Fibroblast of skin of left quadriceps (primary cell): ENCODE measurements at regions not wholly inside any gene's neighbourhood (a gene's known extent, or its start where the extent isn't known, plus 50 kb on each side); places are given as distances from the start of the nearest gene placed in this dataset.

Source experiments
- DNase-seq, 2 experiments: peaks; one replicate each; pipeline ENCODE4 v3.0.0-alpha.2; 2013; ENCODE audit warnings: low read depth in 2 of 2

GRCh38 chr2:183214680-183215079 is 90.4 kb downstream of the NUP35 start:
- no peak for DNase-seq

- no peak for DNase-seq
These were observed 91.7 kb downstream of the NUP35 start for GRCh38 chr2:183215917-183216316.

GRCh38 chr2:183219888-183220287 is 95.6 kb downstream of the NUP35 start:
- DNase-seq = no peak

DNA sequence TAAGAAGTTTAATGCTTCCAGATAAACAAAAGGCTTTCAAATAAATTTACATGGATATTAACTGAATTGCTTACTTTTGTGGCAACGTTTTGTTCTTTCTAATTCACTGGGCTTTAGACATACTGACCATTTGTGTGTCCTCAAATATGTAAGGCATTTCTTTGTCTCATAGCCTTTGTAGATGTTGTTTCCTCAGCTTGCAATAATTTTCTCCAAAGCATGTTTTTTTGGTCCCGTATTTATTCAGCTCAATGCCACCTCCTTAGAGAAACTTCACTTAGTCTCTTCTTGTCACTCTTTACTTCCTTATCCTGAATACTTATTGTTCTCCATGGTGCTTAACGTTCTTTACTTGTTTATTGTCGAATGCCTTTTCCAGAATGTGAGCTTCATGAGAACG is 98.5 kb downstream of the NUP35 start:
- no peak for DNase-seq

DNA sequence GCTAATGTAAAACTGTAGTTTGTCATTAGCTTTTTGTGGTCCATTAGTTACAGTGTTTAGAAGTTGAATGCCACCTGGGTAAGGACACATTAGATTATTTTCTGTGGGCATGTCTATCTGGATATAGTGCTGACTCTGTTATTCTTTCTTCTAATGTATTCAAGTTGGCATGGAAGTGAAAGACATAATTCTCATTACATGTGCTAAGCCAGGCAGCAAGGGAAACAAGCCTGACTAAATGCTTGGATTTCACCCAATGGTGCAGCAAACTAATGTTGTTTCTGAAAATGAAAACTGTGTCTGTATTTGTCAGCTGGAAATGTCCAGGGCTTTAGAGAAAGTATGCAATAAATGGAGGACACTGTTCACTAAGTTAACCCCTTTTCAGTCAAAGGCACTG is 100.7 kb downstream of the NUP35 start:
- no peak for DNase-seq

GRCh38 chr2:183227176-183227575 is 102.9 kb downstream of the NUP35 start:
- no peak for DNase-seq

DNA sequence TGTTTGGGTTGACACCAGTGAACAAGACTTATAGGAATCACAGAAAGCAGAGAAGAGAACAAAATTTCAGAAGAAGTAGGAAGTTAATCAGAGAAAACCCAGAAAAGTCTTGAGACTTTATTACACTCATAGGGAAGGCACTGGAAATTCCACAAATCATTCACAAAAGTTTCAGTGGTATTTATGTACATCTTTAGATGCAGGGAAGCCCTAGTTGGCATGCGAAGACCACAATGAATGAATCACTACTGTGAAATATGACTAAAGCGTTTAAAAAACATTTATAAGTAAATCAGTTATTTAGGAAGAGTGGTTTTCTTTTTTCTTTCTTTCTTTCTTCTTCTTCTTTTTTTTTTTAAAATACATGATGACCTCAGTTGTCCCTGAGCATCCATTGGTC is 105.1 kb downstream of the NUP35 start:
- DNase-seq = peak; percentile 45

DNA sequence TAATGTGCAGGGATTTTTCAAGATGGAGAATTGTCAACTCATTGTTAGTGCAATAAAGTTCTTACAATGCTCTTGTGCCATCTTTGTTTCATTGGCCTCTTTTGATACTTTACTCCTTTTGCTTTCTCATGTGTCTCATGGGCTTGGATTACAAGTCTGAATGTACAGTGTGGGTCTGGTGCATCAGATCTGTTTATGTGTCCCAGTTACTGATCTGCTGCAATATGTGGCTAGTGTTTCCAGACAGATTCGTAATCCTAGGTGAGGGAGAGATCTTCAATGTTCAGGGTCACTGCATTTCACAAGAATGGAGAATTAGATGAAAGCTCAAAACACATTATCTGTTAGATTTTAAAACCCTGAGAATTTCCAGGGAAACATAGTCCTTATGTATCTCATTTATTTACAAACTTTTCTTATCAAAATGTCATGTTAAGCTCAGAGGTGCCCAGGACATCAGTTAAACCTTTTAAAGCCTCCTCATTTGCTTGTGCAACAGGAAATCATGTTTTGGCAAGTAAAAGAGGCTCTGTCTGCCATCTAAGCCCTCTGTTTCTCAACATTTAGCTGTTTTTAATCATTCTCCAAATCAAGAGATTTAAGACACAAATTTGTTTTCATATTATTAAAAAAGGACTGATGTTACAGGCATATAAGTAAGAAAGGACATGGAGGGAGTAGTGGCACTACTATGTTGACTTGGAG is 108.1 kb downstream of the NUP35 start:
- no peak for DNase-seq

DNA sequence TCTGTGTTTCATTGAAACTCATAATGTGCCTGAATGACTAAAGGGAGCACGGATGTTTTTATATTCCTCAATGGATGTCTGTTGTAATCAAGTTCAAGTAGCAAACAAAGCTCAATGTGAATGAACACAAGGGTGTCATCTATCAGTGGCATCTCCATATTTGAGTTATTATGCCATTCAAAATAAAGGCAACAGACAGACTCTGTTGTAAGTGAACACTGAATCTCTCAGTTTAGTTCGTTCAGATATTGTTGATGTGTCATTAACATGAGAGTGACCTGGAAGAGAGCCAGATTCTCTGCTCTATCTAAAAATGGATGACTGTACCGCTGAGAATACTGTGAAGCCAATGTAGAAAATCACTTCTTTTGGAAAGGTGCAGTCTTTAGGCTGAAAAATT is 118.7 kb downstream of the NUP35 start:
- no peak for DNase-seq

DNA sequence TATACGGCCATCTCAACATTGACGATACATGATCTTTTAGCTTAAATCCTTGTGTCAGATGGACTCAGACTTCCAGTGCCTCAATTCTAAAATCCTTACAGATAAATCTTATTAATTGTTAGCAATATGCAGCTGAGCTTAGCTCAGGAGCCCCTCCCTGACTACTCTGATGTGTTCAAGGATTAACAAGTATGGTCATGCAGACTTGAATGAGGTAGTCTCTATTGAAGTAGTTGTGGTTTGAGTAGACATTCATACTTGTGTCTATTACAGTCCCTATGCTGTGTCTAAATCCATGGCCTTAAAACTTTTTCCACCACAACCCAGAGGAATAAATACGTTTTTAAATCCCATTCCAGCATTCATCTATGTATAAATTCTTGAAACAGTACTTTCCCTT is 119.5 kb downstream of the NUP35 start:
- no peak for DNase-seq

DNA sequence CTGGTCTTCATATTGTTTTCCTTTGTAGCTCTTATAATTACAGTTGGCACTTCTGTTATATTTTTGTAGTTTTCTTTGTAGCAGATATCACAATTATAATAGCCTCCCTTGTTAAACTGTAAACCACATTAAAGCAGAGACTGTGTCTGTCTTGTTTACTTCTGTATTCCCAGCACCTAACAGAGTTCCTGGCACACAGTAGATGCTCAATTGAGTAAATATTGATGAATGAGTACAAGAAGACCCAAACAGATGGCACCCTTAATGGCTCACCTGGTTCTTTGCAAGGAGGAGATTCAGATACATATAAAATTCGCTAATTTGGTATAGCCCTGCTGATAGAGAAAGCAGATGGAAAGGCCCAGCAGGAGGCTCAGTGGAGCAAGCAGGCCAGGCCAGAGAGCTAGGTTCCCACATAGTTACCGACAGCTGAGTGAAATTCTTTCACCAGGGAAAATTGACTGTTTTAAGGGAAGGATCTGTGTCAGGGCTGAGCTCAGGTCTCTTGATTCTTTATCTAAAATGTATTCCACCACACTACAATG is 120.1 kb downstream of the NUP35 start:
- no peak for DNase-seq

DNA sequence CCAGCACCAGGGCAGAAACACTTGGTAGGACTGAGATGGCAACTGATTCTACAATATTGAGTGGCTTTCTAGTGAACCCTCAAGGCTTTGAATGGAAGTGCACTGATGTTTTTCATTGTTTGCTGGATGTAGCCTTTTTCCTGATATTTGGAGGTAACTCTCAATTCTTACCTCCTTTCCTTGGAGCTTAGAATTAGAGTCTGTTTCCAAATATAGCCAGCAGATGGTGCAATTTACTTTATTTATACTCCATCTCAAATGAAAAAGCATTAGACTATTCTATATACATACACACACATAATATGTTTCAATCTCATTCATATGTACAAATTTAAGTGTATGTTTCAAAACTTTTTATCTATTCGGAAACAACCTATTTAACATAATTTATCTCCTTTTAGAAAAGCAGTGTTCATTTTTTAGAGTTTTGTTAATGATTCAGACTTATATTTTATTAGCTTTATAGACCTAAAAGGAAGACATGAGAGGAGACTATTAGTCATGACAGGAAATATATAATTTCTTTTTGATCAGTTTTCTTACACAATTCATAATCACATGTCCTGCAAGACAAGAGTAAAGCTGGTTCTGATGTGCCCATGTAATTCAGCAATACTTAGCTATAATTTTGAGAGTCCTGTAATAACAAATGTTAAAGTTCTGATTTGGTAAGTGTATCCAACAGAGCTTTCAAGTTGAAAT is 124.8 kb downstream of the NUP35 start:
- DNase-seq = peak in 1 of 2 experiments; percentile 17

DNA sequence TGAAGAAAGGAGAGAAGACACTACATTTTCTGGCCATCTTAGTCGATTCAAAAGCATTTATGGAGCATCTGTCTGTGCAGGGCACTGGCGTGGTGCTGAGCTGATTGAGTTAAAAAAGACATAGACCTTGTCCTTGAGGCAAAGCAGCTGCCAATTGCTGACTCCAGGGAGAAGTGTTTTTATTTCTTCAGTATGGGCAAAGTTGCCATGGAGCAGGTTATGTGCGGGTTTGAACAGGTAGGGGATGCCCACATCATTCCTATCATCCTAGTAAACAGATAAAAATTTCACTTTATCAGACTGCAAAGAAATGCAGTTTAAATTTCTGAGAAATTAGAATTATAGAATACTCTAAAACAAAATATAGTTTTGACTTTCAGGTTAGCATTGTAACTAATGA is 125.8 kb downstream of the NUP35 start:
- no peak for DNase-seq

DNA sequence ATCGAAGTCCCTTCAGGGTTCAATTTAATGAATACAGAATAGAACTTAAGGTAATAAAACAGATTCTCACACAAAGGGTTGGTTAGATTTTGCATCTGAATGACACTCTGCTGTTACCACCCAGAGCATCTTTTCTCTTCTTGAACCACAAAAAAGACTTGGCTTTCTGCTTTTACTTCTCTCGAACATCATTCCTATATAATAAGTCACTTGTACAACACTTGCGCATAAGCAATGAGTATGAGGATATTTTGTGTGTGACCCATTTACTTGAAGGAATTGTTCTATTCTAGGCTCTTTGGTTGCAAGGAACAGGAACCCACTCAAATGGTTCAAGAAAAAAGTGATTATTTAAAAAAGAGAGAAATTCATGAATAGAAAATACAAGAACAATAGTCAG is 126.2 kb downstream of the NUP35 start:
- DNase-seq = no peak

DNA sequence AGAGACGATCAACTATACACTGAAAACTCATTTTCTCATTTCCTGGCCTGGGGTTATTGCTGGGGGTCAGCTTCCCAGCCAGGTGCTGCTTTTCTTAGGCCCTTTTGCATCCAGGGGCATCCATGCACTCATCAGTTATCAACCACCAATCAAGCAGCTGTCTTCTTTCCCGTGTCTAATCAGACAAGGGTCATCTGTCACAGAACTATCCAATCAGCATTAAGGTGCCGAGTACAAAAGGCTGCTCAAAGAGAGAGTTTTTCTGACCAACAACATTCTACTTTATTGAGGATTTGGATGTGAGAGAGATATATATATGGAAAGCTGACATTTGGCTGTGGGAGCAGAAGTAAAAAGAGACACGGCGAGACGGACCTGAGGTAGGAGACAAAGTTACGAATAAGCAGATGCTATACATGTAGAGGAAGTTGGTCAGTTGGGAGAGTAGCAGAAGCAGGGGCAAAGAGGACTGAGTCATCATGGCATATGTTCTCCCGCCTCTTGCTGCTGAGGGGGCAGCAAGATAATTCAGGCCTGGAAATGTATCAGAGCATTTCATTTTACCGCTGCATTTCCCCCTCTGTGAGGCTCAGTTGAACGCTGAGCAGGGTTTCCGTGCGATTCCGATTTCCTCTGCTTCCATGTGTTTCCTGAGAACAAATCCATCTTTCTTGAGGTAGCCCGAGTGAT is 129.3 kb downstream of the NUP35 start:
- no peak for DNase-seq

DNA sequence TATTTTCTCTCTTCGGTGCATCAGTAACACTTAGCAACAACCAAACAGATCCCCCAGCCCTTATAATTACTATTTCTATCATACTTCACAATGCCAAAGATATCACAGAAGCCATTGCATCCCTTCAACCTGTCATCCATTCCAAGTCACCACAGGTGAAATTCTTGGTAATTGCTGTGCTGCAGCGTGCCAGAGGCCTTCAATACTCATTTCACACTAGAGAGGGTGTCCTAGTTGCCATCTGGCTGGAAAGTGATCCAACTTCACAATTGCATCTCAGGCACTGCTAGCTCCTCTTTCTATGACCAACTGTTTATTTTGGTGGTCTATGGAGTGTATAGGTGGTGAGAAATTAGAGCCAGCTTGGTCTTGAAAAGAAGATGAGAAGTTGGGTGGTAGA is 131.2 kb downstream of the NUP35 start:
- DNase-seq = no peak

GRCh38 chr2:183259921-183260320 is 135.7 kb downstream of the NUP35 start:
- no peak for DNase-seq

DNA sequence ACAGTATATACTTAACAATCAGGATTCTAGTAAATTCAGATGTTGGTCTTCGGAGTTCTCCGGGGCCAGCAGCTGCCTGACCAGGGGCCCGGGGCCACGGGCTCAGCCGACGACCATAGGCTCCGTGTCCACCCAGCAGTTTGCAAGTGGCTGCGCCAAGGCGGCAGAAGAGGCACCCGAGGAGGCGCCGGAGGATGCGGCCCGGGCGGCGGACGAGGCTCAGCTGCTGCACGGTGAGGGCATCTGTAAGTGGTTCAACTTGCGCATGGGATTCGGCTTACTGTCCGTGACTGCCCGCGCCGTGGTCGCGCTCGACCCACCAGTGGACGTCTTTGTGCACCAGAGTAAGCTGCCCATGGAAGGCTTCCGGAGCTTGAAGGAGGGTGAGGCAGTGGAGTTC is 136.3 kb downstream of the NUP35 start:
- DNase-seq = no peak

DNA sequence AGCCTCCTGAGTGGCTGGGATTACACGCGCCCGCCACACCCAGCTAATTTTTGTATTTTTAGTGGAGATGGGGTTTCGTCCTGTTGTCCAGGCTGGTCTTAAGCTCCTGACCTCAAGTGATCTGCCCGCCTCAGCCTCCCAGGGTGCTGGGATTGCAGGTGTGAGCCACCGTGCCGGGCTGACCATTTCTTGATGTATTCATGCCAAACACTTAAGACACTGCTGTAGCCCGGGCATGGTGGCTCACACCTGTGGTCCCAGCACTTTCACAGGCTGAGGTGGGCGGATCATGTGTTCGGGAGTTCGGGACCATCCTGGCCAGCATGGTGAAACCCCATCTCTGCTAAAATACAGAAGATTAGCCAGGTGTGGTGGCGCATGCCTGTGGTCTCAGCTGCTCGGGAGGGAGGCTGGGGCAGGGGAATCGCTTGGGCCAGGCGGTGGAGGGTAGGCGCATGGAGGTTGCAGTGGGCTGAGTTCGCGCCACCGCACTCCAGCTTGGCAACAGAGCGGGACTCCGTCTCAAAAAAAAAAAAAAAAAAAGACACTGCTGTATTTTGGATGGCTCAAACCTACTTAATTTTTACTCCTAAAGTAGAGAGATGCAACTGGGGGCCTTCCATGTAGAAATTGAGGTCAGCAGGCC is 140.8 kb downstream of the NUP35 start:
- no peak for DNase-seq

DNA sequence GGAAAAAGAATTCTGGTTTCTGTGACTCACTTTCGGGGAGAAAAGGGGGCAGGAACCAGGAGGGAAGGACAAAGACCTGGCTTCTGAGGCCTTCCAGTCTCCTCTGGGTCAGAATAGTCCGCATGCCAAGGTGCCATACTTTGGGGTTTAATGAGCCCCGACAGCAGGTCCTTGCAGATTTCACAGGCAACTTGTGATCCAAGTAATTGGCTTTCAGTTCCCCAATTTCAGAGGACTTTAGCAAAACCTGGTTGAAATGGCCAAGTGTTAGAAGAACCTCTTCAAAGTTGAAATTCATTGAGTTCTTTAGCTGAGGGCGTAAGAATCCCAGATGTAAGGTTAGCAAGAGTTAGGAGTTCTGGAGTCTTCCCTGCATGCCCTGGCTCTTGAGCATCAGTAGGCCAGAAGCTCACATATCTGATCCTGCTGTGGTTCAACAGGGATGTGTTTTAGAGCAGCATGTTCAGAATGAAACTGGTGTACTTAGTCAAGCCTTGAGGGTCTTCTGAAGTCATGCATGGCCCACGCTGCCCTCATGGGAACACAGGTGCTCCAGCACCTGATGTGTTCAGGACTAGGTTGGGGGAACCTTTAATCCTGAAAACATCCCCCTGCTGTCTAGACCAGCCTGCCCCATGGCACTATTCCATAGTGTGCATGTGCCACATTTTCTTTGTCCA is 143.0 kb downstream of the NUP35 start:
- DNase-seq = no peak

- DNase-seq = no peak
These were observed 145.7 kb downstream of the NUP35 start for GRCh38 chr2:183269956-183270355.

DNA sequence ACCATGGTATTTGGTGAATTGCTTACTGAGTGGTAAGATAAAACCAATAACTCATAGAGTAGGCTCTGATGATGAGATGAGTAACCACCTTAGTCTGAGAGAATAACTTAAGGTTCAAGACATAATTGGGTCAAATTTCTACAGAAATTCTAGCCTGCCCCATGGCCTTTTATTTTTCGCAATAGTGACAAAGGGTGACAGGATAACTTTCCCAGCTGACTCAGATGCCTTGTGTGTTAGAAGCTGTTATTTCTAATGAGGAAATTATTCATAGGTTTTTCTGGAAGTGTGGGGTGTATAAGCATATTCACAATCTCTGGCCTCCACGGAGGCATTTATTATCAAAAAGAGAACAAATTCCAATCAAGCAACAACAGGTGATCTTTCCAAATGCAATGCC is 159.0 kb downstream of the NUP35 start:
- DNase-seq = no peak
